Activated gamma-delta T cell treated with anti-CD3 and anti-CD28 coated beads, Interleukin-2, amount 50 U/mL, for 16 hours (primary cell): ENCODE measurements at regions not wholly inside any gene's neighbourhood (a gene's known extent, or its start where the extent isn't known, plus 50 kb on each side); places are given as distances from the start of the nearest gene placed in this dataset.

Source experiments
- DNase-seq: peaks from one replicate; pipeline ENCODE4 v3.0.0-alpha.2; 2020; ENCODE audit warnings: low read depth

GRCh38 chr16:82497139-82497538, 129.6 kb upstream of the CDH13 start:
- DNase-seq, result no peak

GRCh38 chr16:82488460-82488859, 138.3 kb upstream of the CDH13 start:
- no peak for DNase-seq

GRCh38 chr16:82481455-82481854, 145.3 kb upstream of the CDH13 start:
- no peak for DNase-seq

- no peak for DNase-seq
These were observed 150.0 kb upstream of the CDH13 start for GRCh38 chr16:82476786-82477185.

GRCh38 chr16:82470620-82471152, 156.1 kb upstream of the CDH13 start:
- DNase-seq, result no peak

GRCh38 chr16:82470016-82470415, 156.8 kb upstream of the CDH13 start:
- DNase-seq, result no peak

GRCh38 chr16:82464187-82464586, 162.6 kb upstream of the CDH13 start:
- no peak for DNase-seq

GRCh38 chr16:82460766-82461165, 166.0 kb upstream of the CDH13 start:
- no peak for DNase-seq

- no peak for DNase-seq
These were observed 167.1 kb upstream of the CDH13 start for GRCh38 chr16:82459580-82460256.

GRCh38 chr16:82456683-82457082, 170.1 kb upstream of the CDH13 start:
- no peak for DNase-seq

- DNase-seq, result no peak
These were observed 172.2 kb upstream of the CDH13 start for GRCh38 chr16:82454566-82454965.

GRCh38 chr16:82454152-82454551, 172.6 kb upstream of the CDH13 start:
- no peak for DNase-seq

- DNase-seq, result no peak
These were observed 174.6 kb upstream of the CDH13 start for GRCh38 chr16:82452004-82452756.

GRCh38 chr16:82451449-82451848, 175.3 kb upstream of the CDH13 start:
- DNase-seq, result no peak

GRCh38 chr16:82440336-82440735, 186.4 kb upstream of the CDH13 start:
- DNase-seq, result no peak

GRCh38 chr16:82439678-82440293, 187.0 kb upstream of the CDH13 start:
- no peak for DNase-seq

GRCh38 chr16:82433042-82433441, 193.7 kb upstream of the CDH13 start:
- DNase-seq, result no peak

GRCh38 chr16:82432261-82432660, 194.5 kb upstream of the CDH13 start:
- DNase-seq, result no peak

- no peak for DNase-seq
These were observed 201.1 kb upstream of the CDH13 start for GRCh38 chr16:82425661-82426060.

- no peak for DNase-seq
These were observed 204.9 kb upstream of the CDH13 start for GRCh38 chr16:82421851-82422250.

- DNase-seq, result no peak
These were observed 207.4 kb upstream of the CDH13 start for GRCh38 chr16:82419332-82419731.

GRCh38 chr16:82414476-82414875, 212.3 kb upstream of the CDH13 start:
- DNase-seq, result no peak

- no peak for DNase-seq
These were observed 214.0 kb upstream of the CDH13 start for GRCh38 chr16:82412770-82413169.
